ENCODE measurements at regions not wholly inside any gene's neighbourhood (a gene's known extent, or its start where the extent isn't known, plus 50 kb on each side); places are given as distances from the start of the nearest gene placed in this dataset.

GRCh38 chrX:95029571-95029970 is 1355.6 kb downstream of the FAM133A start:
- no peak for DNase-seq (ENCODE audit: extremely low read depth, low read depth)
- H3K4me3 ChIP-seq (replicated peaks; ENCODE audit: low read depth, low read length) = no peak overlapping the region
- no peak for TF ChIP-seq CTCF (IDR thresholded peaks at IDR 0.05; ENCODE audit: low read depth, low read length, missing control alignments)

GRCh38 chrX:95040104-95040503 is 1366.1 kb downstream of the FAM133A start:
- H3K4me3 ChIP-seq (replicated peaks; ENCODE audit: low read depth, low read length) = no peak overlapping the region
- DNase-seq (ENCODE audit: extremely low read depth, low read depth) = no peak
- no peak for TF ChIP-seq CTCF (IDR thresholded peaks at IDR 0.05; ENCODE audit: low read depth, low read length, missing control alignments)

GRCh38 chrX:95044331-95044730 is 1370.3 kb downstream of the FAM133A start:
- no peak overlapping the region for H3K4me3 ChIP-seq (replicated peaks; ENCODE audit: low read depth, low read length)
- TF ChIP-seq CTCF (IDR thresholded peaks at IDR 0.05; ENCODE audit: low read depth, low read length, missing control alignments) = no peak
- DNase-seq (ENCODE audit: extremely low read depth, low read depth) = no peak

GRCh38 chrX:95055991-95056390 is 1382.0 kb downstream of the FAM133A start:
- no peak for TF ChIP-seq CTCF (IDR thresholded peaks at IDR 0.05; ENCODE audit: low read depth, low read length, missing control alignments)
- H3K4me3 ChIP-seq (replicated peaks; ENCODE audit: low read depth, low read length) = no peak overlapping the region
- DNase-seq (ENCODE audit: extremely low read depth, low read depth) = no peak

GRCh38 chrX:95056901-95057300 is 1382.9 kb downstream of the FAM133A start:
- no peak for DNase-seq (ENCODE audit: extremely low read depth, low read depth)
- H3K4me3 ChIP-seq (replicated peaks; ENCODE audit: low read depth, low read length) = no peak overlapping the region
- TF ChIP-seq CTCF (IDR thresholded peaks at IDR 0.05; ENCODE audit: low read depth, low read length, missing control alignments) = no peak

GRCh38 chrX:95057341-95057740 is 1383.3 kb downstream of the FAM133A start:
- no peak for TF ChIP-seq CTCF (IDR thresholded peaks at IDR 0.05; ENCODE audit: low read depth, low read length, missing control alignments)
- H3K4me3 ChIP-seq (replicated peaks; ENCODE audit: low read depth, low read length) = no peak overlapping the region
- DNase-seq (ENCODE audit: extremely low read depth, low read depth) = no peak

- no peak for TF ChIP-seq CTCF (IDR thresholded peaks at IDR 0.05; ENCODE audit: low read depth, low read length, missing control alignments)
- no peak overlapping the region for H3K4me3 ChIP-seq (replicated peaks; ENCODE audit: low read depth, low read length)
- no peak for DNase-seq (ENCODE audit: extremely low read depth, low read depth)
These were observed 1384.8 kb downstream of the FAM133A start for GRCh38 chrX:95058815-95059214.

Data from HFF-Myc (cell line).